BJ (cell line): ENCODE measurements at regions not wholly inside any gene's neighbourhood (a gene's known extent, or its start where the extent isn't known, plus 50 kb on each side); places are given as distances from the start of the nearest gene placed in this dataset.

Source experiments
- CTCF ChIA-PET: fragments of 350-600 bp; formaldehyde crosslinking; extraction: SDS; loops from one replicate; lab custom pipeline; 2021; ENCODE audit warnings: antibody characterized with exemption, inconsistent platforms; lab: Yijun Ruan, JAX
- POLR2A ChIA-PET: fragments of 300-600 bp; sonication (Branson Sonifier 250); formaldehyde crosslinking; extraction: SDS; loops from one replicate; lab custom pipeline; 2021; ENCODE audit warnings: antibody characterized with exemption; lab: Charles Lee
- DNase-seq: peaks from one replicate; pipeline ENCODE4 v3.0.0-alpha.2; 2011; ENCODE audit warnings: low read depth
- H3K27me3 ChIP-seq: 2 replicates; pipeline ENCODE4 v1.6.0; 2011; ENCODE audit warnings: low read length; ENCODE audit not compliant: control insufficient read depth, insufficient read depth
- H3K36me3 ChIP-seq: 2 replicates; pipeline ENCODE4 v1.5.1; 2011; ENCODE audit warnings: low read length; ENCODE audit not compliant: control insufficient read depth, insufficient read depth
- H3K4me3 ChIP-seq: 2 replicates; pipeline ENCODE4 v1.5.1; 2011; ENCODE audit warnings: low read depth, mild to moderate bottlenecking, control low read depth, low read length
- CTCF ChIP-seq: IDR thresholded peaks from 2 replicates; pipeline ENCODE4 v1.5.1; 2011; ENCODE audit warnings: low read depth, mild to moderate bottlenecking, control low read depth, inconsistent platforms, low read length, moderate library complexity; ENCODE audit not compliant: insufficient read depth

- CTCF ChIA-PET, result no interaction called here
- POLR2A ChIA-PET, result no interaction called here
- Histone ChIP-seq H3K36me3 (no peaks in the 10 kb centered on the region), H3K4me3 (no peak overlapping the region), H3K27me3 (no peaks in the 10 kb centered on the region)
- TF ChIP-seq CTCF, result no peak
- DNase-seq, result no peak
These were observed 1029.8 kb downstream of the DIAPH3 start for GRCh38 chr13:59133903-59134302.

- Histone ChIP-seq H3K27me3 (no peaks in the 10 kb centered on the region), H3K36me3 (no peaks in the 10 kb centered on the region), H3K4me3 (no peak overlapping the region)
- POLR2A ChIA-PET, result no interaction called here
- no peak for DNase-seq
- no peak for TF ChIP-seq CTCF
- CTCF ChIA-PET, result no interaction called here
These were observed 1019.0 kb downstream of the DIAPH3 start for GRCh38 chr13:59144700-59145099.

GRCh38 chr13:59145381-59145780 lies 1018.3 kb downstream of the DIAPH3 start:
- no peak for DNase-seq
- no peaks in the 10 kb centered on the region for H3K27me3 ChIP-seq
- no peak for TF ChIP-seq CTCF
- ChIA-PET CTCF (no interaction called here), POLR2A (no interaction called here)
- H3K4me3 ChIP-seq, result no peak overlapping the region
- no peaks in the 10 kb centered on the region for H3K36me3 ChIP-seq

- no peak overlapping the region for H3K4me3 ChIP-seq
- POLR2A ChIA-PET, result no interaction called here
- H3K27me3 ChIP-seq, result no peaks in the 10 kb centered on the region
- no peaks in the 10 kb centered on the region for H3K36me3 ChIP-seq
- no peak for DNase-seq
- CTCF ChIA-PET, result no interaction called here
- no peak for TF ChIP-seq CTCF
These were observed 1006.5 kb downstream of the DIAPH3 start for GRCh38 chr13:59157181-59157580.

- ChIA-PET POLR2A (no interaction called here), CTCF (interaction anchor here (0.6 kb wide), 1 partner anchor 1447 kb away, joined by 4 read pairs; no protein-coding TSS in a partner anchor)
- no peak for TF ChIP-seq CTCF
- Histone ChIP-seq H3K4me3 (no peak overlapping the region), H3K36me3 (no peaks in the 10 kb centered on the region), H3K27me3 (no peaks in the 10 kb centered on the region)
- DNase-seq, result no peak
These were observed 997.6 kb downstream of the DIAPH3 start for GRCh38 chr13:59166174-59166573.
